ENCODE measurements at regions not wholly inside any gene's neighbourhood (a gene's known extent, or its start where the extent isn't known, plus 50 kb on each side); places are given as distances from the start of the nearest gene placed in this dataset.

- TF ChIP-seq CTCF (IDR thresholded peaks at IDR 0.05; ENCODE audit: low read depth, low read length) (no peak), POLR2A (IDR thresholded peaks at IDR 0.05; ENCODE audit: extremely low read depth, insufficient read length) (no peak), MYC (IDR thresholded peaks at IDR 0.05; ENCODE audit: low read depth, low read length) (no peak), MAX (IDR thresholded peaks at IDR 0.05; ENCODE audit: low read depth, low read length) (no peak)
These were observed 324.9 kb upstream of the TBX18 start for GRCh38 chr6:85089255-85089654.
